Endodermal cell (in vitro differentiated cells): ENCODE measurements at regions not wholly inside any gene's neighbourhood (a gene's known extent, or its start where the extent isn't known, plus 50 kb on each side); places are given as distances from the start of the nearest gene placed in this dataset.
"Not testable (repeated sequence)": the region's sequence is repeated elsewhere in the genome, so short reads cannot be mapped to it uniquely, and the experiment has no call there.

Experiments used
- DNase-seq: peaks from one replicate; pipeline ENCODE4 v3.0.0-alpha.2; 2017
- H3K27ac ChIP-seq: 2 replicates; pipeline ENCODE4 v1.5.1; 2013; ENCODE audit warnings: mild to moderate bottlenecking, low read depth, low read length, moderate library complexity
- H3K27me3 ChIP-seq: 2 replicates; pipeline ENCODE4 v1.6.1; 2013; ENCODE audit warnings: mild to moderate bottlenecking, low read length, moderate library complexity; ENCODE audit not compliant: insufficient read depth, control insufficient read depth, poor library complexity, severe bottlenecking
- H3K36me3 ChIP-seq: 2 replicates; pipeline ENCODE4 v1.7.0; 2013; ENCODE audit warnings: mild to moderate bottlenecking, low read length, moderate library complexity; ENCODE audit not compliant: control insufficient read depth, insufficient read depth
- H3K4me1 ChIP-seq: one replicate; pipeline ENCODE4 v1.7.0; 2013; ENCODE audit warnings: low read length; ENCODE audit not compliant: control insufficient read depth, insufficient read depth
- H3K4me3 ChIP-seq: 2 replicates; pipeline ENCODE4 v1.5.1; 2013; ENCODE audit warnings: mild to moderate bottlenecking, low read length, moderate library complexity
- H3K9ac ChIP-seq: 2 replicates; pipeline ENCODE4 v1.6.1; 2013; ENCODE audit warnings: mild to moderate bottlenecking, low read length, moderate library complexity; ENCODE audit not compliant: poor library complexity, severe bottlenecking; ENCODE audit errors: extremely low read depth
- H3K9me3 ChIP-seq: 2 replicates; pipeline ENCODE4 v1.6.1; 2013; ENCODE audit warnings: mild to moderate bottlenecking, low read length, moderate library complexity; ENCODE audit not compliant: control insufficient read depth
- H3K27ac Mint-ChIP-seq: 2 replicates; pipeline ENCODE4 v1.8.0; 2020; ENCODE audit warnings: mixed read lengths
- H3K27me3 Mint-ChIP-seq: 2 replicates; pipeline ENCODE4 v1.8.0; 2021; ENCODE audit warnings: mild to moderate bottlenecking, mixed read lengths; ENCODE audit not compliant: insufficient read depth
- H3K36me3 Mint-ChIP-seq: 2 replicates; pipeline ENCODE4 v1.8.0; 2020; ENCODE audit warnings: low read depth, mixed read lengths
- H3K4me1 Mint-ChIP-seq: 2 replicates; pipeline ENCODE4 v1.8.0; 2020; ENCODE audit warnings: mixed read lengths
- H3K4me3 Mint-ChIP-seq: 2 replicates; pipeline ENCODE4 v1.8.0; 2020; ENCODE audit warnings: mild to moderate bottlenecking, moderate library complexity, mixed read lengths
- H3K9me3 Mint-ChIP-seq: 2 replicates; pipeline ENCODE4 v1.8.0; 2020; ENCODE audit warnings: mild to moderate bottlenecking, mixed read lengths
- CTCF ChIP-seq: fragments of 200-600 bp; sonication (generic); conservative IDR thresholded peaks from 2 replicates; pipeline ENCODE4 v1.5.0; 2021; ENCODE audit warnings: antibody characterized with exemption, mild to moderate bottlenecking
- WGBS, 2 experiments: methylation state at CpG; one replicate each; pipeline versions ENCODE4 v1.1.5 to v1.1.7; 2013; ENCODE audit warnings: missing lambda C conversion rate in 2 of 2, mixed read lengths in 1 of 2; ENCODE audit not compliant: insufficient coverage in 1 of 2, insufficient read length in 1 of 2; 5-methylcytosine and 5-hydroxymethylcytosine counted together

GRCh38 chr4:122992641-122993040, 70.2 kb upstream of the NUDT6 start:
- Histone ChIP-seq H3K4me1 (no peaks in the 10 kb centered on the region), H3K4me3 (no peak overlapping the region), H3K27ac (no peak overlapping the region), H3K9ac (no peak overlapping the region), H3K9me3 (peaks cover 15% of the 10 kb centered on the region), H3K27me3 (no peaks in the 10 kb centered on the region), H3K36me3 (peaks cover 6% of the 10 kb centered on the region)
- WGBS, 2 experiments, result 100% methylated on average over 1 of the region's 2 CpGs; no CpG with 5 or more reads in 1 of the 2 experiments
- Mint-ChIP-seq H3K4me1 (no peaks in the 10 kb centered on the region), H3K36me3 (peaks cover 19% of the 10 kb centered on the region), H3K27me3 (no peaks in the 10 kb centered on the region), H3K9me3 (peaks cover 6% of the 10 kb centered on the region), H3K27ac (no peak overlapping the region), H3K4me3 (no peak overlapping the region)
- TF ChIP-seq CTCF, result no peak
- DNase-seq, result no peak

- Mint-ChIP-seq H3K27ac (no peak overlapping the region), H3K27me3 (no peaks in the 10 kb centered on the region), H3K36me3 (peaks cover 8% of the 10 kb centered on the region), H3K4me1 (no peaks in the 10 kb centered on the region), H3K4me3 (no peak overlapping the region), H3K9me3 (peaks cover 4% of the 10 kb centered on the region)
- no peak for DNase-seq
- Histone ChIP-seq H3K4me3 (no peak overlapping the region), H3K9me3 (no peaks in the 10 kb centered on the region), H3K9ac (no peak overlapping the region), H3K27me3 (no peaks in the 10 kb centered on the region), H3K27ac (no peak overlapping the region), H3K36me3 (no peaks in the 10 kb centered on the region), H3K4me1 (no peaks in the 10 kb centered on the region)
- TF ChIP-seq CTCF, result no peak
- WGBS, 2 experiments, result 83 to 96% methylated on average over 1 of the region's 1 CpG
These were observed 74.0 kb upstream of the NUDT6 start for GRCh38 chr4:122996350-122996749.

GRCh38 chr4:122997463-122998101, 75.2 kb upstream of the NUDT6 start:
- Histone ChIP-seq H3K27ac (no peak overlapping the region), H3K36me3 (no peaks in the 10 kb centered on the region), H3K4me1 (no peaks in the 10 kb centered on the region), H3K9ac (no peak overlapping the region), H3K27me3 (no peaks in the 10 kb centered on the region), H3K4me3 (no peak overlapping the region), H3K9me3 (no peaks in the 10 kb centered on the region)
- Mint-ChIP-seq H3K4me1 (no peaks in the 10 kb centered on the region), H3K36me3 (peaks cover 9% of the 10 kb centered on the region), H3K4me3 (no peak overlapping the region), H3K9me3 (peaks cover 5% of the 10 kb centered on the region), H3K27me3 (no peaks in the 10 kb centered on the region), H3K27ac (no peak overlapping the region)
- no peak for DNase-seq
- no peak for TF ChIP-seq CTCF
- 83% methylated on average over 2 of the region's 2 CpGs; no CpG with 5 or more reads in 1 of the 2 experiments for WGBS, 2 experiments

- not testable (repeated sequence) for H3K4me3 ChIP-seq, H3K4me3 Mint-ChIP-seq, H3K4me1 Mint-ChIP-seq, H3K9me3 ChIP-seq, H3K27ac ChIP-seq, DNase-seq, H3K9ac ChIP-seq, H3K27ac Mint-ChIP-seq, H3K27me3 ChIP-seq, H3K4me1 ChIP-seq, H3K27me3 Mint-ChIP-seq, H3K36me3 ChIP-seq
- Mint-ChIP-seq H3K36me3 (peaks cover 43% of the 10 kb centered on the region), H3K9me3 (peaks cover 30% of the 10 kb centered on the region)
- WGBS, 2 experiments, result 88 to 96% methylated on average over 9 to 17 of the region's 17 CpGs
These were observed 81.7 kb upstream of the NUDT6 start for GRCh38 chr4:123004079-123004478.

GRCh38 chr4:123005126-123005525, 82.7 kb upstream of the NUDT6 start:
- not testable (repeated sequence) for H3K4me3 Mint-ChIP-seq, H3K27me3 ChIP-seq, H3K27ac Mint-ChIP-seq, H3K27me3 Mint-ChIP-seq, DNase-seq, H3K9ac ChIP-seq, H3K4me1 ChIP-seq, H3K36me3 ChIP-seq, H3K4me1 Mint-ChIP-seq, H3K27ac ChIP-seq, H3K4me3 ChIP-seq, H3K9me3 ChIP-seq
- Mint-ChIP-seq H3K9me3 (peaks cover 33% of the 10 kb centered on the region), H3K36me3 (peaks cover 52% of the 10 kb centered on the region)
- 0 to 58% methylated on average over 1 to 3 of the region's 3 CpGs for WGBS, 2 experiments
